ENCODE measurements at regions not wholly inside any gene's neighbourhood (a gene's known extent, or its start where the extent isn't known, plus 50 kb on each side); places are given as distances from the start of the nearest gene placed in this dataset.
"Not testable (repeated sequence)": the region's sequence is repeated elsewhere in the genome, so short reads cannot be mapped to it uniquely, and the experiment has no call there.

GRCh38 chr11:97570636-97571035 is 1180.8 kb downstream of the JRKL start:
- DNase-seq (ENCODE audit: low spot score): no peak

- not testable (repeated sequence) for DNase-seq (ENCODE audit: low spot score)
Observed at GRCh38 chr11:97573771-97574170, 1184.0 kb downstream of the JRKL start.

GRCh38 chr11:97574976-97575665 is 1185.3 kb downstream of the JRKL start:
- DNase-seq (ENCODE audit: low spot score): no peak

- DNase-seq (ENCODE audit: low spot score): no peak
Observed at GRCh38 chr11:97607291-97608000, 1217.6 kb downstream of the JRKL start.

- no peak for DNase-seq (ENCODE audit: low spot score)
Observed at GRCh38 chr11:97610000-97610399, 1220.2 kb downstream of the JRKL start.

- DNase-seq (ENCODE audit: low spot score): no peak
Observed at GRCh38 chr11:97610854-97611253, 1221.0 kb downstream of the JRKL start.

GRCh38 chr11:97611345-97611744 is 1221.5 kb downstream of the JRKL start:
- DNase-seq (ENCODE audit: low spot score): no peak

- DNase-seq (ENCODE audit: low spot score): no peak
Observed at GRCh38 chr11:97614606-97615005, 1224.8 kb downstream of the JRKL start.

GRCh38 chr11:97615546-97615945 is 1225.7 kb downstream of the JRKL start:
- DNase-seq (ENCODE audit: low spot score): no peak

GRCh38 chr11:97617031-97617430 is 1227.2 kb downstream of the JRKL start:
- DNase-seq (ENCODE audit: low spot score): no peak

- DNase-seq (ENCODE audit: low spot score): no peak
Observed at GRCh38 chr11:97620007-97620406, 1230.2 kb downstream of the JRKL start.

- DNase-seq (ENCODE audit: low spot score): no peak
Observed at GRCh38 chr11:97621282-97621681, 1231.5 kb downstream of the JRKL start.

- no peak for DNase-seq (ENCODE audit: low spot score)
Observed at GRCh38 chr11:97622795-97623194, 1233.0 kb downstream of the JRKL start.

- not testable (repeated sequence) for DNase-seq (ENCODE audit: low spot score)
Observed at GRCh38 chr11:97636741-97637140, 1246.9 kb downstream of the JRKL start.

GRCh38 chr11:97637701-97638100 is 1247.9 kb downstream of the JRKL start:
- DNase-seq (ENCODE audit: low spot score): no peak

GRCh38 chr11:97638641-97639224 is 1248.9 kb downstream of the JRKL start:
- no peak for DNase-seq (ENCODE audit: low spot score)

- DNase-seq (ENCODE audit: low spot score): no peak
Observed at GRCh38 chr11:97641988-97642387, 1252.2 kb downstream of the JRKL start.

GRCh38 chr11:97645736-97646135 is 1255.9 kb downstream of the JRKL start:
- DNase-seq (ENCODE audit: low spot score): no peak

- no peak for DNase-seq (ENCODE audit: low spot score)
Observed at GRCh38 chr11:97656356-97656755, 1266.5 kb downstream of the JRKL start.

- no peak for DNase-seq (ENCODE audit: low spot score)
Observed at GRCh38 chr11:97657852-97658251, 1268.0 kb downstream of the JRKL start.

GRCh38 chr11:97667057-97667456 is 1277.2 kb downstream of the JRKL start:
- no peak for DNase-seq (ENCODE audit: low spot score)

GRCh38 chr11:97683733-97684132 is 1293.9 kb downstream of the JRKL start:
- DNase-seq (ENCODE audit: low spot score): no peak

Data from HuH-7.5 (cell line).